Stimulated activated CD8-positive, alpha-beta memory T cell treated with anti-CD3 and anti-CD28 coated beads, Interleukin-12 subunit alpha, Interleukin-12 subunit beta, amount 100 ng/mL, for 1 hour (primary cell): ENCODE measurements at regions not wholly inside any gene's neighbourhood (a gene's known extent, or its start where the extent isn't known, plus 50 kb on each side); places are given as distances from the start of the nearest gene placed in this dataset.

ENCODE experiments used
- DNase-seq: peaks from one replicate; pipeline ENCODE4 v3.0.0-alpha.2; 2020; ENCODE audit warnings: low read depth

DNA sequence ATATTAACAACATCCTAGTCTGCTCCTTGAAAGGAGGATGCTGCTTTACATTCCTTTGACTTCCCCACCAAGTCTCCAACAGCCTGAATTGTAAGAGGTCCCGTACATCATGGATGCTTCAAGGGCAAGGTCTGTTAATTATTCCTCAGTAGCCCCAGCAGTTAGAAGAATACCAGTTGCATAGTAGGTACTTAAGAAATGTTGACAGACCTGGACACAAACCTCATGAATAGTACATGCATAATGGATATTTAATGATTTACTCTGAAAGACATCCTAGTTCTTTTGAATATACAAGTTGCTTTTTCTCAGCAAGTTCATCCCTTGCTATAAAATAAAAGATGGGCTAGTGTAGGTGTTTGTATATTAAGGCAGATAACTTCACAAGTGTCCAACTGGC is 112.1 kb upstream of the DPYD start:
- DNase-seq: no peak

DNA sequence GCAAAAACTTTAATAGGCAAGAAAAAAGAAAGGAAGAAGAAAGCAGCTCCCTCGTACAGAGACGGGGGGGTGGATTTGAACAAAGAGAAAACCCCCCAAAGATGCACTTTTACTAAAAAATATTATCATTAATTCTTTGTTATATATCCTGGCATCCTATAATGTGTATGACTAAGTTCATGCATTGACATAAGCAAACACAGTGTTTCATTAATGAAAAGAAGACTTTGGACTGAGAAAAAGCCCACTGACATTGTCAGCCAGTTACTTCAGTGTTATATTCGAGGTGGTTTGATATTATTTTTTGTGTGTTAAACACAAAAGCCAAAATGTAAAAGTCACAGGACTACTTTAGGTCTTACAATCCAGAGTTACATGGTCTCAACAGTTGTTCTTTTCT is 110.1 kb upstream of the DPYD start:
- DNase-seq: no peak

DNA sequence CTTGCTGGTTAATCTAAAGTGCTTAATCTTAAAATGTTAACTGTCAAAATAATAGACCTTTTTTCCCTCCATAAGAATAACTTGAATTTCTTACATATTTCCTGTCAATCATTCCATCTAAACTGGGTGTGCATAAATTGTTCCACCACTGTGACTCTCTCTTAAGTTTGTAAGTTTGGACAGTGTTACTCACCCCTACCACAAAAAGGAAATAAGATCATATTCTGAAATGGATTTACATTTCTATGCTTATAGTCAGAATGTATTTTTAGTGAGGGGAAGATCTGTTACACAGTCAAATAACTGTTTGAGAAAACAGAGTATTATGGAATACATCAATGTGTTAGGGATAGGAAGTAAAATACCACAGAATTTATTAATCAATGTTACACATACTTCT is 109.6 kb upstream of the DPYD start:
- DNase-seq: no peak

DNA sequence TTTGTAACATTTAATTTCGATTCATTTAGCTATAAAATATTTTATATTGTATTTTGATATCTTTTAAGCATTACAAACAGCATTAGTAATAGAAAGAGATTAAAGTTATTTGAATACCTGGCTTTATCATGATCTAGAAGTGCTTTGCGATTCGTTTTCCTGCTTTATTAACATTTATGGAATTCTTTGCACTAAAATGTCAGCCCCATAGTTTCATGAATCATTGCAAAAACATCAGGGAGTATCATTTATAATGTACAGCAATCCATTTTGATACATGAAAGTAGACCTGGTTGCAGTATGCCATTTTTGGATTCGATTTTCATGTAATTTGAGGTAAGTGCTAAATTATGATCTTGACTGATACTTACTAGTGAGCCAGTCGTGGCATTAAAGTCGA is 108.0 kb upstream of the DPYD start:
- no peak for DNase-seq

DNA sequence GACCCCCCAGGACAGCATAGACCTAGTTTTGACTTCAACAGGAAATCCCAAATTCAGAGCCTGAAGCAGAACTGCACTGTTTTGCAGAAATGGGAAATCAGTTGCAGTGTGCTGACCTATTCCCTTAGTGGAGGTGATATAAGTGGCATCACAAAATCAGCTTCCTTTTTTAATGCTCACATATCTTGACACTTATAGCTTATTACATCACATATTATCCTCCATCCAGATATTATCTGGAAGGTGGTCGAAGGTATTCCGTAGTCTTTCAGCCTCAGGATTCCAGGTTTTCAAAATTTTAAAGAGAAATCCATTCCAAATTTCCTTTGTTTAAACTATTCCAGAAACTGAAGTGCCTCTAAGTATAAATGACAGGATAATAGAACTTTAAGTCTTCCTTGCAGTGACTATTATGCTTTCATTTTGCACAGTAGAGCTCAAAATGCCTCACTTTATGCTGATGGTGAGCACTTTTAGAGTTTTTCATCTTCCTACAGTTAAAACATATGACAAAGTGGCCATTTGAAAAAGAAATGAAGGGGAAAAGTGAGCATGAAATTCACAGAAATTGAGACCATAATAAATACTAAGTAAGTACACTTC is 106.4 kb upstream of the DPYD start:
- DNase-seq: no peak

DNA sequence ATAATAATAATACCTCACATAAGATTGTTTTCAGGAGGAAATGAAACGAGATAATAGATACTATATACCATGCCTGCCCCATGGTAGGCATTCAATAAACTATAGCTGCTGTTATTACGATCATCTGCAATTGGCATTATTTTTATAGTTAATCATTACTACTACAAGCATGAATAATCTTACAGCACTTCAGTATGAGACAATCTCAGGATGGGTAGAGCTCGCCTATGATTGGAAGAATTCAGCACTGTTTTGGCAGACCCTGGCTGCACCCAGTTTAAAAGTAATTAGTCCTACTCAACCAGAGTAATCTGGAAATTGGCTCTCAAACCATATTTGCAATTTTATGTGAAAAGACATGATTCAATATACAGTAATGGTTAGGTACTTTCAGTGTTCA is 105.0 kb upstream of the DPYD start:
- no peak for DNase-seq

DNA sequence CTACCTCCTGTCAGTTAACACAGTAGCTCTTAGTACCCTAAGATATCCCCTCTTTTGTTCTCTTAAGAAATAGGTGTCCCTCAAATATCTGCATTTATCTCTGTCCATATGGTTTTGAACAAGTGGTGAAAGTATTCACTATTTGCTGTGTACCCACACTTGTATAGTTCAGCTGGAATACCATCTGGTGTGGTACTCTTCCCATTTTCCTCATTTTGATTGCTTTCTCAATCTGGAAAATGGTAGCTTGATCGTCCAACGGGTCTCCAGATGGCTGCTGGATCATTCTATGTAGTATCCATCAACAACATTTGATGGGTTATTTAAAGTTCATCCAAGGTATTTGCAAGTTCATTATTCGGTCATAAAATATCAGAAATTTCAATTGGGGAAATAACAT is 100.3 kb upstream of the DPYD start:
- DNase-seq: no peak

DNA sequence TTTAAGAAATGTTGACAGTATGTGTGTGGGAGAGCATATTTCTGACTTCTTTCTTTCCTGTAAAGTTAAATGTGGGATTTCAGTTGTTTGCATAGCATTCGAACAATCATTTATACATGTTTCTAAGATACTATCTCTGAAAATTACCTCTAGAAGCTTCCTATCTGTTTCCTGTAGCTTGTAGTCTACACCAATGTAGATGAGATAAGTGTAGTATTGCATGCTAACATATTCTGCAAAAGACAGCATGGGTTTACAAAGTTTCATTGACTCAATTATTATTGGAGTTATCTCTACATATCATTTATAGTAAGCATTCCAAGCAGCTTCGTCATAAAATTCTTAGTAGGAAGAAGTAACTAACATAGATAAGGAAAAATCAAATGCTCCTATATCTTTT is 98.9 kb upstream of the DPYD start:
- DNase-seq: no peak

DNA sequence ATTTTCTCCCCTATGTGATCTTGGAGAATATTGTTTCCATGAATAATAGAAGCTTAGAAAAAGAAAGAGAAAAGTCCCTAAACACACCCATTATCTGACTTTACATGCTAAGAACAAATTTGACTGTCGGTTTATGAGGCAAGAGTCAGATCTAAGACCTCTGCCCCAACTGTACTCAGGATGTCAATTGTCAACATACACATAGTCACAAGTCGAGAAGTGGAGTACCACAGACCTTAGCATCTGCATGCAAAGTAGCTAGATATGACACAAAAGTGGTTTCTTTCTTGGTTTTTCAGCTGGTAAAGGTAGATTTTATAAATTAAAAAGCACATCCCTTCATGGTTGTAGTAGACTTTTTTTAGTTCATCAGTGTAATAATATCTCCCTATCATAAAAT is 97.2 kb upstream of the DPYD start:
- no peak for DNase-seq

DNA sequence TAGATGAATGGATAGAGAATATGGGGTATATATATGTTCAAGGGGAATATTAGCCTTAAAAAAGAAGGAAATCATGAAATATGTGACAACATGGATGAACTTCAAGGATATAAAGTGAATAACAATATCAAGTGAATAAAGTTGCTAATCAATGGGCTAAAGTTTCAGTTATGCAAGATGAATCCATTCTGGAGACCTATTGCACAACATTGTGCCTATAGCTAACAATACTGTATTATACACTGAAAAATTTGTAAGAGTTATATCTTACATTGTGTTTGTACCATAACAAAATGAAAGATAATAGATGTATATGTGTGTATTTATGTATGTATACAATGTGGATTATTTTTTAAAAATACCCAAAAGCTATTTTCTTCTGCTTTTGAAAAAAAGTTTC is 96.3 kb upstream of the DPYD start:
- DNase-seq: no peak

DNA sequence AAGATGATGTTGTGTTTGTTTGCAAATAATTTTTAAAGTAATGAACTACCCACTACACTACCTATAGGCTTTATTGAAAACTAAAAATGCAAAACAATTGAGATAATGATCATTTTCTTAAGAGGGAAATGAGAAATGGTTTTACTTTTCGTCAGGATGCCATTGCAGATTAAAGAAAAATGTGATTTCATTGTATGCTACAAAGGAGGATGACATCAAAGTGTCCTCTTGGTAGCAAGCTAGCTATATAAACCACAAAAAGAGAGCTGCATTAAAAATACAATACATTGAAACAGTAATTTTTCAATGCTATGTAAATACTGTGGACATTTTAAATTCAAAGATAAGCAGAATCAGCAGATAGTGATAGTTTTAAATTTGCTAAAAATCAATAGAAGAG is 87.5 kb upstream of the DPYD start:
- no peak for DNase-seq

DNA sequence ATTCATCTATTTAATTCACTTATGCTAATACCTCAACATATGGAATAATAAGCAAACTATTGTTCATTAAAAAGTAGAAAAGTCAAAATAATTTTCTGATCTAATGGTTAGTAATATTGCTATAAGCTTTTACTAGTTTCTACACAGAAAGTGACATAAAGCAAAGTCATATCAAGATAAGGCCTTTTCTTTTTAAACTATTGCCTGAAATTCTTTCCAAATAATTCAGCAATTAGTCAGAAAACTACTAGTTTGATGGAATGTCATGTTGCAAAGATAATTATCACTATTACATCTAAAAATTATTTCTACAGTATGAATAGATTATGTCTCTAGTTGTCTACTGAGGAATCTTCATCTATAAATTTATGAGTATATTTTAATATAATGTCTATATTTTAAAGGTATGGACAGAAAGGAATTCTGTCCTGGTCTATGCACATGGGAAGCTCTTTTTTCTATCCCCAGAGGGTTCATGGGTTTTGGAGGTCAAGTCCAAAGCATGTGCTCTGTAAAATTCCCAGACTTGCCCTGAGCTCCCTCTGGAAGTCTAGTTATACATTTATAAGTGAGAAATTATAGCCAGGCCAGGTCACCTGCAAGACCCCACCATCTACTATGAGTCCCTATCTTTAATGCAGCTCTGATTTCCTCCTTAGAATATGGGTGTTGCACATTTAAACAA is 84.6 kb upstream of the DPYD start:
- no peak for DNase-seq

DNA sequence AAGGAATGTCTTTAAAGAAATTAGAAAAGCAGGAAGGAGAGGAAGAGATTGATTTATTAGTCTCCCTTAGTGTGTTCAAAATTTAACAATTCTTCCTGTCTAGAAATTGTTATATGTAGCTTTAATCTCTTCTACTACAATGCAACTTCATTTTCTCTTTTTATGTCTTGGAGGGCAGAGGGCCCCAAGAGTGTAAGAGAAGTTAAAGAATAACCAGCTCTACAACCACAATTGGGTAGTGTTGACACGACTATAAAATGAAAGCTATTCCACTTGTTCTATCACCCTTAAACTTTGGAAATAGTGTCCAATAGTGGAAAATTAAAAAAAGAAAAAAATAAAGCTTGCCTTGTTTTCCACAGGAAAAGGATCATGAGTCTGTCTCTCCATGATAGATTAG is 82.6 kb upstream of the DPYD start:
- no peak for DNase-seq

DNA sequence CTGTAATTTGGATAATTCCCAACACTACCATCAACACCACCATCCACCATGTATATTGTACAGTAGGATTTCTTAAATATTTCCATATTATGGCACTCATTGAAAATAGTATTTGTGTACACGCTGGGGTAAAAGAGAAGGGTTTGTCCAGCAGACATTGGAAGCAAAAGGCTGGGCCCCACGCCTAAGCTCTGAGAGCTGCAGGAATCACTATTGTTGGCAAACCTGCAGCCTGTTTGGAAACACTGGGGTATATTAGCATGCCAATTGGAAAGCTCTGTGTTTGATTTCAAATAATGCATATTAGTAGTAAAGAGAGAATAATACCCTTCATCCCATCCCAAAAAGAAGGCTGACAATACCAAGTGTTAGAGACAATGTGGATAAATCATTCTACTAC is 81.5 kb upstream of the DPYD start:
- no peak for DNase-seq

DNA sequence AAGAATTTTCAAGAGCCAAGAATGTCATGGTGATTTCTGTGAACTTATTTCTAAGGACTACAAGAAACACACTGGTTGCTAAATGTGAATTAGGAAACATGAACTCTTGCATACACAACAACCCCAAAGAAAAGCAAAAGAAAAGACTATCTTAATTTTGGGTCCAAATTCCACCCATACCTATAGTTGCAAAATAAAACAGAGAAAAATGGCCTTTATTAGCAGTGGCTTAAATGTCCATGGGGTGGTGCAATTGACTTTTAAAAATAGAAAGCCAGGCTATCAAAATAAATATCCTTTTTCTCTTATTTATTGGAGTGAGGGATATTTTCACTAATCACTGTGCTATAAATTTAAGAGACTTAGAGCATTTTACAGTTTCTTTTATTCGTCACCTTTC is 80.9 kb upstream of the DPYD start:
- no peak for DNase-seq

DNA sequence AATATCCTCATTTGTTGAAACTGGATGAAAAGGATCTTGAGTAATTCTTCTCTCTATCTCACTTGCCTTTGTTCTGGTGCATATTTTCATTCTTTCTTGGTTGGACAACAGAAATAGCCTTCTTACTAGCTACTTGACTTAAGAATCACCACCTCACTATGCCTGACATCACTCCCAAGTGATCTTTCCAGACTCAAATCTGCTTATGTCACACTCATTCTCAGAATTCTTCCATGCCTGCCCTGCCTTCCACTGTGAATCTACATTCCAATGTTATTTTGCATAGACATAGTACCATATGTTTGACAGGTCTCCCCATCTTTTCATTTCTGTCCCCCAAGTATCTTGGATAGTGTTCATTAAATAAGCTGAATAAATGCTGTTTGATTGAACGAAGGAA is 78.5 kb upstream of the DPYD start:
- no peak for DNase-seq

DNA sequence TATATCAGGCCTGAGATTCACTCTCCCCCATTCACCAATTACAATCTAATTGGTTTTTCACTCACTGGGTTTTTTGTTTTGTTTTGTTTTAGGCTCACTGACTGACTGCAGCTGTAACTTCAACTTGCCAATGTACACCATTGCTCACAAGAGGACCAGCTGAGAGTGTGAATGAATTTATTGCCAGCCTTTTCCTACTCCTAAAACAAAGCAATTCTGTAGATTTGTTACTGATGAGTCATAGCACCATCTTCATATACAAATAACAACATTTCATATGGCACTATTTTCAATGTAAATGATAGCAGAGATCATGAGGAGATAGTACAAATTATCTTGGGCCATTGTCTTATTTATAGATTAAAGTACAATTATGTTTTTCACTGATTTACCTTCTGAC is 76.0 kb upstream of the DPYD start:
- DNase-seq: no peak

DNA sequence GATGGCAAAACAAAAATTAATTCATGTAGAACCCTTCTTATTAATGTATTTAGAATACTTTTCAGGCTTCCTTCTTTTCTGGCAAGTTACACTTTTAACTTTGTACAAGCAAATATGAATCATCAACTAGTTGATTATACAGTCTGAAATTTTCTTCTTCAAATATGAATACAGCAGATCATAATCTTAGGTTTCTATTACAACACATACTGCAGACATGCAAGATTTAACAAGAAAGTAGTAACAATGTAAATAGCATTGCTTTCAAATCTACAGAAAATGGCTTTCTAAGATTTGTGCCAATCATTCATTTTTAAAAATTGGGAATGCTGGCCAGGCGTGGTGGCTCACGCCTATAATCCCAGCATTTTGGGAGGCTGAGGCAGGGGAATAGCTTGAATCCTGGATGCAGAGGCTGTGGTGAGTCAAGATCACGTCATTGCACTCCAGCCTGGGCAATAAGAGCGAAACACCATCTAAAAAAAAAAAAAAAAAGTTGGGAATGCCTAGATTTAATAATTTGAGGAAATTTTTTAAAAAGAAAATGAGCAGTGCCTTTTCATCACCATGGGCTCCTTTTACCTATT is 68.4 kb upstream of the DPYD start:
- DNase-seq: no peak

DNA sequence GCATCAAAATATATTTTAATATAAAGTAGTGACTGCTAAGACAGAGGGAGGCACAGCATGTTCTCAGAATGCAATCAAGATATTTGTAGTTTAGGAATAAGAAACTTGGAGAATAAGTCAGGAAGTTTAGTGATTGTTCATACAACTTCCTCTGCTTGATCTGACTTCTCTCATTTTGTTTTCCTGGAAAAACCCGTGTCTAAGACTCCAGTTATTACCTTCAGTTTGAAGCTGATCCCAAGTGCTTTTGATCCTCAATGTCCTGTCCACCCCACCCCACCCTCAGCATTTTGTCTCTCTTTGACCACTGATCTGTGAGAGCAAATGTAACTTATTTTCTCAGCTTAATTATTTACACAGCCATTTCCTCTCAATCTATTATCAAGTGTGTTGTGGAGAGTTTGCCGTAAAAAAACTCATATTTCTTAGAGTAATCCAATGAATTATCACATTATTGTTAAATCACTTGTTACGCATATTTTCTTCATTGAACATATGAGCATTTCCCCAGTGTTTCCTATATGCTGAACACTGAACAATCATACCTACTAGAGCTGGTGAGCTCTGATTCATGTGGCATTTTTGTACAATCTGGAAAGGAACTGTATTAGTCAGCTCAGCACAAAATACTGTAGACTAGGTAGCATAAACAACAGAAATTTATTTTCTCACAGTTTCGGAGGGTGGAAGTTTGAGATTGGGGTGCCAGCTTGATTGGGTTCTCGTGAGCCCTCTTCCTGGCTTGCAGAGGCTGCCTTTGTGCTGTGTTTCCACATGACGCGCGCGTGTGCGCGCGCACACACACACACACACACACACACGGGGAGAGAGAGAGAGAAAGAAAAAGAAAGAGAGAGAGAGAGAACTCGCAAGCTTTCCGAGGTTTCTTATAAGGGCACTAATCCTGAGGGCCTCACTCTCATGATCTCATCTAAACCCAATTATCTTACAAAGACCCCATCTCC is 65.5 kb upstream of the DPYD start:
- no peak for DNase-seq

DNA sequence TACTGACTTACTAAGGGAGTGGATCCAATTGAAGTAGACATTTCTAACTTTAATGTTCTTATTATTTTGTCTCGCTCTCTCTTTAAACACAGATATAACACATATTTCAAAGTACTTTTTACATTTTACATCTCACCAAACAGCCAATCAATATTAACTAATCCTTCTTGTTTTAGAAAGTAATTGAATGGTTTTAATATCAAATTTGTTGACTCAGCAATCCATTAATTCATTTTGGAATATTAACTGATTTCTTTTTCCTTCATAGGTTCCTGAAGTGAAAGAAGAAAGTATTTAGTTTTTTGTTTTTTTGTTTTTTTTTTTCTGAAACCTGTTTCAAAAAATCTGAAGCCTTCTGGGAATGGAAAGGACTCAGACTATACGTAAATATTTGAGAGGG is 62.3 kb upstream of the DPYD start:
- no peak for DNase-seq

DNA sequence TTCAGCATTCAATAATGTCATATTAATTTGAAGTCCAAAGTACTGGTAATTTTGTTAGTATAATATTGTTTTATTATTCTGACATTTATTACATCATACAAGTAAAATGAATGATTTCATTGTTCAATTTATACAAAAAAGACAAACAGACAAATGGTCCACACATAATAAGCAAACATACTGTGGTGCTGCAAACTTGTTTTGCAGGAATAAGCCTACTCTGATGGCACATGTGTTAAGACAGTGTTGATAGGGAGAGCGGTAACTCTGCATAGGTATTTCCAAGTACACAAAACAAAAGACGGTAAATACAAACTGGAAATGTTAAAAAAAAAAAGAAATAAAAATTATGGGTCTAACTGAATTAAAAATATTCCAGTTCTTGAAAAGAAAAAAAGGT is 59.7 kb upstream of the DPYD start:
- no peak for DNase-seq

DNA sequence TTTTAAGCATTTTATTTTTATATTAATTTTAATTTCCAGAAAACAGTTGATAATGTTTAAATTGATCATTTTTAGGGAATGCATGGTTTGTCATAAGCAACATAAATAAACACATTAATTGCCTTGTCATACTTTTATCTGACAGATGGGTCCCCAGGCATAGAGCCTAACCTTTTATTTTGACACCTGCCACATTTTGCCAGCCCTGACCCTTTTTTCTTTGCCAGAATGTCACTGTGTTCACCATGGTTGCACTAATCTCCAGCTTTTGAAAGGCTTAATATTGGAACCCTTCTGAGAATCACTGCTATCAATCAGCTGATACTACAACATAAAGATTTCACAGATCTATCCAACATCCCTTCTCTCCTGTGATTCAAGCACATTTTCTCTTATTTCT is 56.0 kb upstream of the DPYD start:
- no peak for DNase-seq
